CD14-positive monocyte (primary cell): ENCODE measurements at regions not wholly inside any gene's neighbourhood (a gene's known extent, or its start where the extent isn't known, plus 50 kb on each side); places are given as distances from the start of the nearest gene placed in this dataset.

Source experiments
- DNase-seq, 3 donors: peaks; one replicate each; pipeline ENCODE4 v3.0.0-alpha.2; 2011 to 2022
- H2AFZ ChIP-seq: 2 replicates; pipeline ENCODE4 v1.6.0; 2012; ENCODE audit warnings: mild to moderate bottlenecking, low read depth, low read length, inconsistent platforms; ENCODE audit not compliant: insufficient read depth, poor library complexity, severe bottlenecking
- H3K27ac ChIP-seq, 2 donors: 1 replicate in 1 of 2; 2 replicates in 1 of 2; pipeline ENCODE4 v1.5.1; 2012 to 2013; ENCODE audit warnings: low read length in 2 of 2, control low read depth in 1 of 2, inconsistent platforms in 1 of 2, low read depth in 1 of 2, mild to moderate bottlenecking in 1 of 2
- H3K27me3 ChIP-seq, 2 donors: one replicate each; pipeline versions ENCODE4 v1.6.0 to v1.6.1; 2011 to 2013; ENCODE audit warnings: low read length in 2 of 2; ENCODE audit not compliant: control insufficient read depth in 2 of 2, insufficient read depth in 2 of 2
- H3K36me3 ChIP-seq, 2 donors: replicated peaks in 1 of 2; 1 replicate in 1 of 2; 2 replicates in 1 of 2; pipeline versions ENCODE4 v1.5.1 to v1.6.1; 2012 to 2013; ENCODE audit warnings: low read length in 2 of 2, control low read depth in 1 of 2, inconsistent platforms in 1 of 2, mild to moderate bottlenecking in 1 of 2; ENCODE audit not compliant: insufficient read depth in 2 of 2, control insufficient read depth in 1 of 2
- H3K4me1 ChIP-seq, 2 donors: 1 replicate in 1 of 2; 2 replicates in 1 of 2; pipeline versions ENCODE4 v1.5.1 to v1.6.1; 2012 to 2013; ENCODE audit warnings: low read length in 2 of 2, control low read depth in 1 of 2, inconsistent platforms in 1 of 2, mild to moderate bottlenecking in 1 of 2, moderate library complexity in 1 of 2; ENCODE audit not compliant: insufficient read depth in 2 of 2, control insufficient read depth in 1 of 2
- H3K4me2 ChIP-seq: replicated peaks from 2 replicates; pipeline ENCODE3; 2012; ENCODE audit warnings: low read length, moderate library complexity, mild to moderate bottlenecking; ENCODE audit not compliant: poor library complexity, severe bottlenecking; ENCODE audit errors: extremely low read depth
- H3K4me3 ChIP-seq, 3 experiments: fragments of 200-600 bp in 1 of 3; sonication (generic) in 1 of 3; replicated peaks in 1 of 3; 1 replicate in 2 of 3; 2 replicates in 1 of 3; pipeline ENCODE4 v1.5.1; 2011 to 2013; ENCODE audit warnings: low read length in 3 of 3, mild to moderate bottlenecking in 3 of 3, control low read depth in 2 of 3, low read depth in 2 of 3, inconsistent platforms in 1 of 3, moderate library complexity in 1 of 3
- H3K79me2 ChIP-seq: 2 replicates; pipeline ENCODE4 v1.6.0; 2012; ENCODE audit warnings: mild to moderate bottlenecking, control low read depth, inconsistent platforms, low read length, moderate library complexity; ENCODE audit not compliant: insufficient read depth
- H3K9ac ChIP-seq: 2 replicates; pipeline ENCODE4 v1.6.0; 2017; ENCODE audit warnings: low read length, mild to moderate bottlenecking; ENCODE audit not compliant: insufficient read depth, poor library complexity, severe bottlenecking
- H3K9me3 ChIP-seq, 2 donors: replicated peaks in 1 of 2; 1 replicate in 1 of 2; 2 replicates in 1 of 2; pipeline versions ENCODE4 v1.5.1 to v1.6.1; 2012 to 2013; ENCODE audit warnings: low read length in 2 of 2, control low read depth in 1 of 2; ENCODE audit not compliant: control insufficient read depth in 1 of 2, insufficient read depth in 1 of 2
- H4K20me1 ChIP-seq: 2 replicates; pipeline ENCODE4 v1.6.0; 2012; ENCODE audit warnings: mild to moderate bottlenecking, low read length, control low read depth, moderate library complexity; ENCODE audit not compliant: insufficient read depth
- H3K27ac Mint-ChIP-seq, 7 donors: one replicate each; pipeline ENCODE4 v1.8.0; 2020; ENCODE audit warnings: mild to moderate bottlenecking in 7 of 7, mixed read lengths in 7 of 7, moderate library complexity in 6 of 7, inconsistent platforms in 2 of 7
- H3K27me3 Mint-ChIP-seq, 3 donors: one replicate each; pipeline ENCODE4 v1.8.0; 2021 to 2022; ENCODE audit warnings: low read depth in 3 of 3, mild to moderate bottlenecking in 3 of 3, mixed read lengths in 3 of 3, moderate library complexity in 3 of 3, inconsistent platforms in 1 of 3
- H3K36me3 Mint-ChIP-seq, 2 donors: one replicate each; pipeline ENCODE4 v1.8.0; 2020; ENCODE audit warnings: mixed read lengths in 2 of 2, inconsistent platforms in 1 of 2, mild to moderate bottlenecking in 1 of 2
- H3K4me1 Mint-ChIP-seq: one replicate; pipeline ENCODE4 v1.8.0; 2020; ENCODE audit warnings: mild to moderate bottlenecking, mixed read lengths
- H3K4me3 Mint-ChIP-seq, 2 donors: one replicate each; pipeline ENCODE4 v1.8.0; 2020; ENCODE audit warnings: mild to moderate bottlenecking in 2 of 2, mixed read lengths in 2 of 2, moderate library complexity in 1 of 2
- H3K9me3 Mint-ChIP-seq, 7 donors: one replicate each; pipeline ENCODE4 v1.8.0; 2020 to 2022; ENCODE audit warnings: mixed read lengths in 7 of 7, mild to moderate bottlenecking in 6 of 7, moderate library complexity in 6 of 7, inconsistent platforms in 2 of 7
- CTCF ChIP-seq: fragments of 200-600 bp; IDR thresholded peaks from one replicate; pipeline ENCODE4 v1.8.0; 2022; ENCODE audit warnings: antibody characterized with exemption, mild to moderate bottlenecking
- WGBS: methylation state at CpG from one replicate; pipeline ENCODE4 v1.1.5; 2013; ENCODE audit warnings: missing lambda C conversion rate; ENCODE audit not compliant: insufficient coverage; 5-methylcytosine and 5-hydroxymethylcytosine counted together
- intact Hi-C, 2 donors: fragments of 100-400 bp; cut with micrococcal nuclease; formaldehyde crosslinking; loops; one replicate each; pipeline versions ENCODE4 v1.15.0 to v1.15.1; 2023

DNA sequence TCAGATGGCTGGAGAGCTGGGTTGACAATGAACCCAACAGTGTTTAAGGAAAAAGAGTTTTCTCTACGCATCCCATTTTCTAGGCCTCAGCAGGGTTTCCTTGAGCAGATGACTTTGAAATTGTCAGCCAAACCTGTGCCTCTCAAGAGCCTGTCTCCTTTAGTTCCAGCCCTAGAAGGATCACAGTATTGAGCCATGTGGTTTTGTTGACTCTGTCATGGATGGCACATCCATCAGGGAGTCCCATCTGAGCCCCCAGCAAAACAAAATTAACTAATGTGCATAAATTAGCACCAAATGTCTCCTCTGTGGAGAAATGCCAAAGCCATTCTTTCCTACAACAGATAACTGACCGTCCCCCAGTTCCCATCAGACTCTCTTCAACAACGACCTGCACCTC is 103.8 kb upstream of the BLID start:
- Mint-ChIP-seq H3K27me3 (peaks cover 0 to 5% (median 0%) of the 10 kb centered on the region in 3 donors), H3K4me3 (no peak overlapping the region), H3K36me3 (no peaks in the 10 kb centered on the region), H3K4me1 (peaks cover 4% of the 10 kb centered on the region), H3K9me3 (no peaks in the 10 kb centered on the region), H3K27ac (no peak overlapping the region)
- TF ChIP-seq CTCF, result no peak
- WGBS, result 100% methylated on average over 2 of the region's 3 CpGs
- Histone ChIP-seq H3K27ac (no peak overlapping the region), H3K4me2 (no peak overlapping the region), H3K4me1 (peaks cover 0 to 2% of the 10 kb centered on the region in 2 donors), H2AFZ (no peak overlapping the region), H3K79me2 (no peaks in the 10 kb centered on the region), H3K27me3 (no peaks in the 10 kb centered on the region), H3K4me3 (no peak overlapping the region), H3K36me3 (no peaks in the 10 kb centered on the region), H3K9ac (no peak overlapping the region), H4K20me1 (no peaks in the 10 kb centered on the region), H3K9me3 (no peaks in the 10 kb centered on the region)
- intact Hi-C loops, result no loop called here
- DNase-seq, result no peak

GRCh38 chr11:122215244-122215992 is 99.4 kb upstream of the BLID start:
- WGBS, result 27% methylated on average over 5 of the region's 11 CpGs
- Histone ChIP-seq H2AFZ (peak overlapping the region; percentile 21), H3K4me1 (peaks cover under 1 to 2% of the 10 kb centered on the region in 2 donors), H4K20me1 (no peaks in the 10 kb centered on the region), H3K9ac (no peak overlapping the region), H3K27me3 (no peaks in the 10 kb centered on the region), H3K9me3 (no peaks in the 10 kb centered on the region), H3K27ac (no peak overlapping the region), H3K4me2 (no peak overlapping the region), H3K4me3 (no peak overlapping the region), H3K36me3 (no peaks in the 10 kb centered on the region), H3K79me2 (no peaks in the 10 kb centered on the region)
- Mint-ChIP-seq H3K4me3 (no peak overlapping the region), H3K36me3 (no peaks in the 10 kb centered on the region), H3K27ac (peak overlapping the region in 1 of 7 donors; percentile 66), H3K27me3 (peaks cover 0 to 2% (median 0%) of the 10 kb centered on the region in 3 donors), H3K4me1 (peaks cover 4% of the 10 kb centered on the region), H3K9me3 (no peaks in the 10 kb centered on the region)
- TF ChIP-seq CTCF, result peak; percentile 91
- peak; percentile 39 to 50 (median 45) for DNase-seq
- intact Hi-C loops, result loop anchor here in 1 of 2 donors (2.0 kb wide), 1 partner anchor 289 kb away; no protein-coding TSS in a partner anchor
